ENCODE measurements at regions not wholly inside any gene's neighbourhood (a gene's known extent, or its start where the extent isn't known, plus 50 kb on each side); places are given as distances from the start of the nearest gene placed in this dataset.

DNA sequence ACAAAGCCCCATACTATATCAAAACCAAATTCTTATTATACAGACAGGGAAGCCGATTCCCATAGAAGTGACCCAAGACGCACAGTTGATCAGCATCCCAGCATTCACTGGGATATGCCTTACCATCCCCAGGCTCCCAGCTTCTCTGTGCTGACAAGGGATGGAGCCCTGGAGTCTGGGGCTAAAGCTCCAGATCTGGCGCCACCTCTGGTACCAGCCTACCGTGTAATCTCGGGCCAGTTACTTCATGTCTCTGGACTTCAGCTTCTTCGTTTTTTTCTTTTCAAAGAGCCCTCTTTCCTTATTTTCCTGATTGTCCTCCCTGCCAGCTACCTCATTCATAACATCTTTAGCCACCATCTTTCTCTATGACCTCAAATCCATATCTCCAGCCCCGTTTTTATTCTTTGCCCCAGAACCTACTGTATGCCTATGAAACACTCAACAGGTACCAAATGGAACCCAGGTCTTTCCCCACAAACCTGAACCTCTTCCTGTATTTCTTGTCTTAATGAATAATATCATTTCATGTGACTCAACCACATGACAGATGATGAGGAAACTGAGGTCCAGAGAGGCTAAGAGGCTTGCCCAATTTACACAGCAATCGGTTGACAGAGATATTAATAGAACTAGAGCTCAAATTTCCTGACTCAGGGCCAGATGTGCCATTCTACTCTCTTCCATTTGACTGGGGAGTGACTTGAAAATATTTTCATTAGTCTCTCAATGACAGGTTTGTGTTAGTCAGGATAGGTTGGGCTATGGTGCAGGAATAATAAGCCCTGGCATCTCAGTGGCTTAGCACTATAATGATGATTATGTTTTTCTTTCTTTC, 85.4 kb upstream of the TLE3 start:
- no peak overlapping the region for H3K27ac ChIP-seq
- H3K36me3 ChIP-seq, result no peaks in the 10 kb centered on the region
- H3K9me3 ChIP-seq (ENCODE audit: severe bottlenecking), result peaks cover 2% of the 10 kb centered on the region
- no peak for DNase-seq
- TF ChIP-seq CTCF (IDR thresholded peaks at IDR 0.05; ENCODE audit: low read depth, low read length), result peak; percentile 26; the same call in 1 of the 2 replicates
- no peaks in the 10 kb centered on the region for H3K27me3 ChIP-seq (ENCODE audit: insufficient read depth, low read depth, severe bottlenecking)
- no peak overlapping the region for H3K4me3 ChIP-seq (ENCODE audit: low read depth, low read length)

- Histone ChIP-seq H3K4me3 (ENCODE audit: low read depth, low read length) (no peak overlapping the region), H3K9me3 (ENCODE audit: severe bottlenecking) (peaks cover 2% of the 10 kb centered on the region), H3K27ac (no peak overlapping the region), H3K27me3 (ENCODE audit: insufficient read depth, low read depth, severe bottlenecking) (no peaks in the 10 kb centered on the region), H3K36me3 (no peaks in the 10 kb centered on the region)
- no peak for TF ChIP-seq CTCF (IDR thresholded peaks at IDR 0.05; ENCODE audit: low read depth, low read length)
- DNase-seq, result no peak
These were observed 84.0 kb upstream of the TLE3 start for GRCh38 chr15:70181626-70182255.

DNA sequence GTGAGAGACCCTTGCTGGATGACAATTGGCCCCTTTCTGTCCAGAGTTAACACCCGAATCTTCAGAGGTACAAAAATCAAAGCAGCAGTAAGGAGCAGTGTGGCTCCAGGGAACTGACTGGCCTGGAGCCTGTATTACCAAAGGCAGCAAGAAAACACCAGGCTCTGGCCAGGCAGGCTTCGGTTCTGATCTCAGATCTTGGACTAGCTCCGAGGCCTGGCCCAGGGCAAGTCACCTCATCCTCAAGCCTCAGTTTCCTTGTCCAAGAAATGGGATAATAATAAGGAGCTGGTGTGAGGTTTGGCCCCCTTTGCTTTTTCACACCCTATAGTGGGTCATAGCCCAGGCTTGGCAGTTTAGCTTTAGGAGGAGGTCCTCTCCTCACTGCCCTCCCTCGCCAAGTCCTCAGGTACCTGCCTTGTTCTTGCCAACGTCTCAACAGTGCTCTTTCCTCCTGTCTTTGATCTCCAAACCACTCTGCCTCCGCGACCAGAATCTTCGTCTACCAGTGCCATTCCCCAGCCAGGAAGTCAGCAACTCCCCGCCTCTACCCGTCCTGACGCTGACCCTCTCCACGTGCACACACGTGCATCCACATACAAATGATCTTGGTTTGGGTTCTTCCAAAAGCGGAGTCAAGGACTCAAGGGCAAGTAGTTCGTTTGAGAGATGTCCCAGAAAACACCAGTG, 82.6 kb upstream of the TLE3 start:
- H3K27me3 ChIP-seq (ENCODE audit: insufficient read depth, low read depth, severe bottlenecking), result no peaks in the 10 kb centered on the region
- no peak for DNase-seq
- no peak overlapping the region for H3K4me3 ChIP-seq (ENCODE audit: low read depth, low read length)
- TF ChIP-seq CTCF (IDR thresholded peaks at IDR 0.05; ENCODE audit: low read depth, low read length), result no peak
- no peak overlapping the region for H3K27ac ChIP-seq
- H3K9me3 ChIP-seq (ENCODE audit: severe bottlenecking), result peaks cover 2% of the 10 kb centered on the region
- no peaks in the 10 kb centered on the region for H3K36me3 ChIP-seq

- H3K9me3 ChIP-seq (ENCODE audit: severe bottlenecking), result peaks cover 2% of the 10 kb centered on the region
- TF ChIP-seq CTCF (IDR thresholded peaks at IDR 0.05; ENCODE audit: low read depth, low read length), result no peak
- H3K4me3 ChIP-seq (ENCODE audit: low read depth, low read length), result no peak overlapping the region
- H3K27ac ChIP-seq, result no peak overlapping the region
- DNase-seq, result no peak
- H3K27me3 ChIP-seq (ENCODE audit: insufficient read depth, low read depth, severe bottlenecking), result no peaks in the 10 kb centered on the region
- H3K36me3 ChIP-seq, result no peaks in the 10 kb centered on the region
These were observed 81.7 kb upstream of the TLE3 start for GRCh38 chr15:70179309-70179892.

DNA sequence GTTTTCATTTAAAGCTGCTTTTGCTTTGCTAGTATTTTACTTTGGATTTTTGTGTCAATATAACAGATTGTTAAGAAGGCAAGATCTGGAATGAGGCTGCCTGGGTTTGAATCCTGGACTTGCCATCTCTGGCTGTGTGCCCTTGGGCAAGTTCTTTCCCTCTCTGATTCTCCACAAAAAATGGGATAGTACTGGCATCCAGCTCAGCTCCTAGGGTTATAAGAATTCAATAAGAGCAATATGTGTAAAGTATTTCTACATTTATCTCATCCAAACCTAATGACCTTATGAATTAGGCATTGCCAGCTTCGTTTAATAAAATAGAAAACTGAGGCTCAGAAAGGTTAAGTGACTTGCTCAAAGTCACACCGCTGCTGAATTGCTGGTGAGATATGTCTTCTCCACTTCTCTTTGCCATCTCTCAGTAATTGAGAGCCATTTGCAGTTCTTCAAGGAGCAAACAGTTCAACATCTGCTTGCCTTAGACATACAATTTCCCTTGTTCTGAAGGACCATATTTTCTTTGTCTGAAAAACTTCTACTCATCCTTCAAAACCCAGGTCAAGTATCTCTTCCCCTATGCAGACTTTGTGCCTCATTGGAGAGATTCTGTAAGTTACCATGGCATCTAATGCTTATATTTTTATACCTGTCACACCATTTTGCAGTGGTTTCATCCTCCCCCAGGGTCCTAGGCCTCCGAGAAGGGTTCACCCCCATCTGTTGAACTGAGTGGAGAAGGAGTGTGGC, 80.8 kb upstream of the TLE3 start:
- no peak for TF ChIP-seq CTCF (IDR thresholded peaks at IDR 0.05; ENCODE audit: low read depth, low read length)
- Histone ChIP-seq H3K27ac (no peak overlapping the region), H3K27me3 (ENCODE audit: insufficient read depth, low read depth, severe bottlenecking) (no peaks in the 10 kb centered on the region), H3K36me3 (no peaks in the 10 kb centered on the region), H3K9me3 (ENCODE audit: severe bottlenecking) (no peaks in the 10 kb centered on the region), H3K4me3 (ENCODE audit: low read depth, low read length) (no peak overlapping the region)
- DNase-seq, result no peak

All from WERI-Rb-1 (cell line).